GM19372 (cell line): ENCODE measurements at regions not wholly inside any gene's neighbourhood (a gene's known extent, or its start where the extent isn't known, plus 50 kb on each side); places are given as distances from the start of the nearest gene placed in this dataset.

ENCODE experiments used
- ATAC-seq: cut with Tn5 transposase; IDR thresholded peaks from one replicate; pipeline ENCODE4 v1.9.1; 2021; ENCODE audit warnings: mild to moderate bottlenecking, low read depth, moderate library complexity; ENCODE audit not compliant: unreplicated experiment

DNA sequence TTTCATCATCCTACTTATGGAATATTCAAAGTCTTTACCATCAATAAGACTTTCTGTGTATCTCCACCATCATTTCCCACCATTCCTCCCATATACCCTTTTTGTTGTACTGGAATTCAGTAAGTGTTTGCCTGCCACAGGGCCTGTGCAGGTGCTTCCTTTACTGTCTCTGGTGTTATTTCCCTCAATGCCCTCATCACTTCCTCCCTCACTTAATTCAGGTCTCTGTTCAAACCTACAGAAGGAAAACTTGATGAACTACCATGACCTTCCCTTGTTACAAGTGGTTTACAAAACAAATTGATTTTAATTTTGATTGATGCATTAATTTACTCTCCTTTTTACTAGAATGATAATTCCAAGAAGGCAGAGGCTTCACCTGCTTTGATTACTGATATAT is 159.5 kb upstream of the FAT4 start:
- ATAC-seq, result no peak

DNA sequence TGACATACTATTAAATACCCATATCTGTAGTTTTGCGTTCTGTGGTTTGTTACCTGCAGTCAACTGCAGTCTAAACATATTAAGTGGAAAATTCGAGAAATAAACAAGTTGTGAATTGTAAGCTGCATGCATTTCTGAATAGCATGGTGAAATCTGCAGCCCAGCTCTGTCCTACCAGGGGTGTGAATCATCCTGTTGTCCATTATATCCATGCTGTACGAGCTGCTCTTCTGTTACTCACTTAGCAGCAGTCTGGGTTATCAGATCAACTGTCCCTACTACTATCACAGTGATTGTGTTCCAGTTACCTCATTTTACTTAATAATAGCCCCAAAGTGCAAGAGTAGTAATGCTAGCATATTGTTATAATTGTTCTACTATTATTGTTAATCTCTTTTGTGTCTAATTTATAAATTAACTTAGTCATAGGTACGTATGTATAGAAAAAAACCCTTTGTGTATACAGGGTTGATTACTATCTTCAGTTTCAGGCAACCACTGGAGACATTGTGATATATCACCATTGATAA is 173.7 kb upstream of the FAT4 start:
- no peak for ATAC-seq

DNA sequence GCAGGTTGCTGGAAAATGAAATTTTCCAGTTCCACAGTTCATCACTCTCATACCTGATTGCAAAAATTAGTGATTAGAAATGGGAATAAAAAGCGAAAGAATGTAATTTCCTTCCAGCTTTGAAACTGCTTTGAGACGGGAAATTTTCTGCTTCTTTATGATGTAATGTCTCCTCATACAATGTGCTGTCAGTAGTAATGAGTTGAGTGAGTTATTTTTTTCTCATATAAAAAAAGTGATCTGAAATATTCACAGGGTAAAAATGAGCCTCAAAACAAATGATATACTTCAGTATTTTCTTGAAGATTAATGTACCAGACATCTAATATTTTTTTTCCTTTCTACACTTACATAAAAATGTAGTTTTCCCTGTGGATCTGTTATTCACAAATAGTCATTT is 179.1 kb upstream of the FAT4 start:
- ATAC-seq, result no peak

DNA sequence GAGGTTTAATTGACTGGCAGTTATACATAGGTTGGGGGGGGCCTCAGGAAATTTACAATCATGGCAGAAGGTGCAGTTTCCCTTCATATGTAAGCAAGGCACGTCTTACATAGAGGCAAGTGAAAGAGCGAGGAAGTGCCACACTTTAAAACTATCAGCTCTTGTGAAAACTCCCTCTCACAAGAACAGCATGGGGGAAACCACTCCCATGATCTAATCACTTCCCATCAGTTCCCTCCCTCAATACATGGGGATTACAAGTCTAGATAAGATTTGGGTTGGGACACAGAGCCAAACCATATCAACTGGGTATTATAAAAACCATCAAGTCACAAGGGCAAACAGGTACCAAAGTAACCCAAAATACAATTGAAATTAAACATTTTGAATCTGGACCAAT is 182.0 kb upstream of the FAT4 start:
- ATAC-seq, result no peak

DNA sequence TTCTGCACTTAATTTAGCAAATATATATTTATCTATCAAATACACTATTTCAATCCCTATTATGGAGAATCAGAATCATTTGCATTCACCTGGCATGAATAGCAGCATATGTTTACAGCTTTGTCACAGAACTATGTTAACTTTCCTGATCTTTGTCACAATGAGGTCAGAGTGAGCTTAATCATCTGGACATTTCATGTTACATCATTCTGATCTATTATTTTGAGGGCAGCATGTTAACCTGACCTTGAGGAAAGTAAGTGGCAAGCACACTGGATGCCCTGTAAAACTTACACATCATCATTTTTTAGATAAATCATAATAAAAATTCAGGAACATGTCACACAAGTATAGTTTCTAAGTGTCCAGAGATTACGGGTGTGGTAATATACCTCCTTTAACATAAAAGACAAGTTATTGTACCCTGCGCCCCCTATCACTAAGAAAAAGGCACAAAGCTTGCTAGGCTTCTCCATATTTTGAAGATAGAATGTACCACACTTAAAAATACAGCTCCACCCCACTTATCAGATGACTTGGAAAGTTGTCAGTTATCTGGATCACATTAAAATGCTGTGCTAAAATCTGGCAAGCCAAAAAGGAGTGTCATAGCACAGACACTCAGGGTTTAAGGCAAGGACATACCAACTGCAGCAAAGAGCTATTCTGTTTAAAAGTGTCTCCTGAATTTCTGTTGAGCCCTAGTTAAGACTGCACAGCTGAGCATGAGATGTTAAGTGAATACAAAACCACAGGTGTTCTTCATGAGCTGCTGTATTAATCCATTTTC is 182.7 kb upstream of the FAT4 start:
- no peak for ATAC-seq

DNA sequence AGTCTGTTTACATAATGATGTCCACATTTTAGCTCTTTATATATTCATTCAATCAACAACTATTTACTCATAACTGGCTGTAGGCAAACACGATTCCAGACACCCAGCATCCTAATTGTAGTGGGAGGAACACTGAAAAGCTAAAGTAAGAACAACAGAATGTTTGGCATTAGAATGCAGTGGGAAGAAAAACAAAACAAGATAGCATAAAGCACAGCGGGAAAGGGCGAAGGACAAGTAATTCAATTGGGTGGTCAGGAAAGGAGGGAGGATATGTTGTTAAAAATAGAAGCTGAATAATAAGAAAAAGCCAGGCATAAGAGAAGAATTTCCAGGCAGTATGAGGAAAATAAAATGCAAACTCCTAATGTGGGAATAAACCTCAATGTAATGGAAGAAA is 189.5 kb upstream of the FAT4 start:
- ATAC-seq, result no peak

DNA sequence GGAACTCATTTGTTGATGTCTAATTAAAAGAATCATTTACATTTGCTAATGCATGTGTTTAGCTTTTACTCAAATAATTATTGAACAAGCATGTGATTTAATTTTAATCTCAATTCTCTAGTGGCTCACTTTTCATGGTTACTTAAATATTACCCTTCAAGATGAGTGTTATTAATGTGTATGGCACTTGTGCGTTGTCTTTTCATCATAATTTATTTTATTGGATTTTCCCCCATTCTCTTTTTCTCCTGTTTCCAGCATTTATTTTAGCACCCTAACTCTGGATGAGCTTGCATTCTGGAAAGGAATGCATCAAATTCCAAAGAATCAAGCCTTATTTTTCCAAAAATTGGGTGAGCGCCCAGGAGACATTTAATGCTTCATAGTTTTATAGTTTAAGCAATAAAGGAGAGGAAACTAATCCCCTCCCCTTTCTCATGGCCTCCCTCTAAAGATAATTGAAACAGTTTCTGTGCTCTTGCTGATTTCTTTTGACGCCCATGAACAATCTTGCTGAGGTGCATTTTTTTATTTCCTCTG is 191.1 kb upstream of the FAT4 start:
- ATAC-seq, result no peak

DNA sequence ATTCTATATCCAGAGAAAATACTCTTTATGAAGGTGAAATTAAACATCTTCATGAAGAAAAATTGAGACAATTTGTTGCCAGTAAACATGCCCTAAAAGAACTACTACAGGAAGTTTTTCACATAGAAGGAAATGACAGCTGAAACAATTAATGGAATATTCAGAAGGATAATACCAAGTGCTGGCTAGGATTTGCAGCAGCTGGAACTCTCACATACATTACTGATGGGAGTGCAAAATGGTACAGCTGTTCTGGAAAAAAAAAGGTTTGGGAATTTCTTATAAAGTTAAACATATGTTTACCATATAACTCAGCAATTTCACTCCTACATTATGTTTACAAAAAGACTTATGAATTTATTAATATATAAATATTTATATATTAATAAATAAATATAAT is 193.2 kb upstream of the FAT4 start:
- no peak for ATAC-seq

DNA sequence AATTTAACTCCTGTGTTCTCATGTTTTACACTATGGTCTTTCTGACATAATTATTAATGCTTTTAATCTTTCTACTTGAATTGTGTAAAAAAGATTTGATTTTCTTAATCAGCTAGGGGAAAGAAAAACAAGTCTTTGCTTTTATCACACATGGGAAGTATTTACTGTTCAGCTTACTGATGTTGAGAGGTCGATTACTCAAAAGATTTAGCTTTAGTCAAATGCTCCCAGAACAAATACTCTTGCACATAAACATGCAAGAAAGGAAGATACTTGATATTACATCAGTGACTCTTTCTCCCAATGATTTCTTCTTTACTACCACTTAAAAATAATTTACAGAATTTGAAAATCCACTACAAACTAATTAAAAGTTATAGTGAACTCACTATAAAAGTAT is 198.3 kb upstream of the FAT4 start:
- no peak for ATAC-seq

DNA sequence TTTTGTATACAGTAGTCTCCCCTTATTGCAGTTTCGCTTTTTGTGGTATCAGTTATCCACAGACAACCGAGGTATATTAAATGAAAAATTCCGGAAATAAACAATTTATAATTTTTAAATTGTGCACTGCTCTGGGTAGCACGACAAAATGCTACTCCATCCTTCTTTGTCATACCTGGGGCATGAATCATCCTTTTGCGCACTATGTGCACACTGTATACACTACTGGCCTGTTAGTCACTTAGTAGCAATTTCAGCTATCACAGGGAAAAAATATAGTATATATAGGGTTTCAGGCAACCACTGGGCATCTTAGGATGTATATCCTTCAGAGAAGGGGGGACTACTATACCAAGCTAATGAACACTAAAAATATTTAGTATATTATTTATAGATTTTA is 198.8 kb upstream of the FAT4 start:
- ATAC-seq, result no peak

DNA sequence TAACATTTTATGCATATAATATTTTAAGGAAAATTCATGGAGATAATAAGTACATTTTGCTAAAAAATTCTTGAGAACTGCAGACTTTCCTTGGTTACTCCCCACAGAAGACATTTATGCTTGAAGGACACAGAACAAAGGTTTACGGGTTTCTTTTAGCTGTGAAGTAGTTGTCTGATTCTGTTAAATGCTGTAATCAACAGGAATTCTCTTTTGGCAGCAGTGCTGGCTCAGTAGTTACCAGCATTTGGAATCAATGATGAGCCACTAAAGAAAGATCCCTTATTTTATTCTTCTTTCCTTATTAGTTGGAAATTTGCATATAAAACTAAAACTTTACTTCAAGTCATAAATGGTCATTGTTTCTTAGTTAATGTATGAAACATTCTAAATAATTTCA is 199.3 kb upstream of the FAT4 start:
- ATAC-seq, result no peak

DNA sequence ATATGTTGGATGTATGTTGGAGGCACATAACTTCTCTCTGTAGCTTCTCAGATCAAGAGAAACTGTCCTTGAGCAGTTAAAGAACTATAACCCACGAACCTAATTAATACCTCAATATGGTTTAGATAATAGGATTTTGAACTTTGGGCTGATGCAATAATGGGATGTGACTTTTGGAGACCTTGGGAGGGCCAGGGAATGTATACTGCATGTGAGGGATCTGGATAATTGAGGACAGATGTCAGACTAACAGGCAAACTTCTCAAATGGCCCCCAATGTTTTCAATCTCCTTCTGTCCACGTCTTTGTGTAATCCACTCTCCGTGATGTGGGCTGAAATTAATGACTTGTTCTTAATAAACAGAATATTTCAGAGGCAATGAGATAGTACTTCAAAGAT is 202.2 kb upstream of the FAT4 start:
- ATAC-seq, result no peak

DNA sequence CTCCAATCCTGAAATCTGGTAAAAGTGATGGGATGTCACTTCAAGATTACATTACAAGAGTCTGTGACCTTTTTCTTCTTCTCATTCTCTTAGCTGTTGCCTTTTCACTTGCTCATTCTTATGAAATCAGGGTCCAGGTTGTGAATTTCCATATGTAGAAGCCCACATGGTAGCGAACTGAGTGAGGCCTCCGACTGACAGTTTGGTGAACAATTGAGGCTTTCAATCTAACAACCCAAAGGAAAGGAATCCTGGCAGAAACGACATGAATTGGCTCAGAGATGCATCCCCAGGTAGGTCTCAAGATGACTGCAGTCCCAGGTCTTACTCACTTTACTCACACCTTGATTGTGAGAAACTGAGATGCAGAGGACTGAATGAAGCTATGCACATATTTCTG is 203.4 kb upstream of the FAT4 start:
- no peak for ATAC-seq

DNA sequence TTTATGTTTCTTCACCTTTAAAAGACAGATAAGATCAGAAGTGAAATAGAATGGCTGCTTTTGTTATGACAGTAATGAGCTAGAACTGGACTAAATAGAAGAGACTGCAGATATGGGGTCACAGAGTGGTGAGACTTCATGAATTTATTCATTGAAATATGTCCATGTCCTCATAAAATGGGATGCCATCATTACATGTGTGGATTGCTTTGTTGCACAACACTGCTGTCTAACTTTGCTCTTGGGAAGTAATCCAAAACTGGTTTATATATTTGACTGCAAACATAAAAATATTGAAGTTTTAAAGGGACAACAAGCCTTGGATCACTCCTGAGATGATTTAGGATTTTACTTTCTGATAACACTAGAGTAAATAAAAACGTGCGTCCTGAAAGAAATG is 209.2 kb upstream of the FAT4 start:
- no peak for ATAC-seq

DNA sequence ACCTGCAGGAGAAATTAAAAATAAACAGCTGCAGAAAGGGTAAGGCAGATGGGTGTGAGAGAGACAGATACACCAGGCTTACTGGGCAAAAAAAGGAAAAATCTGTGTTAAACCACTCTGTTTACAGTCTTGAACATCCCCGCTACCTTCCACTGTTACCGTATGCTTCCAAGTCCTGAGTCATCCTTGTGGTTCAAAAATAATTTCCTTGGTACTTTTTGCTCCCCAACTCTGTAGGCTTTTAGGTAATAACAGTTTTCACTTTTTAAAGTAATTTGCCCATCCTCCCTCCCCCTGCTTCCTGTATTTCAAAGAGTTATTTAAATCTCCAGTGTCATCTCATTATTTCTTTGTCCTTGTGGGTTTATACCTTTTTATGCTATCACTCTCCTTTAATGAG is 210.1 kb upstream of the FAT4 start:
- ATAC-seq, result no peak

DNA sequence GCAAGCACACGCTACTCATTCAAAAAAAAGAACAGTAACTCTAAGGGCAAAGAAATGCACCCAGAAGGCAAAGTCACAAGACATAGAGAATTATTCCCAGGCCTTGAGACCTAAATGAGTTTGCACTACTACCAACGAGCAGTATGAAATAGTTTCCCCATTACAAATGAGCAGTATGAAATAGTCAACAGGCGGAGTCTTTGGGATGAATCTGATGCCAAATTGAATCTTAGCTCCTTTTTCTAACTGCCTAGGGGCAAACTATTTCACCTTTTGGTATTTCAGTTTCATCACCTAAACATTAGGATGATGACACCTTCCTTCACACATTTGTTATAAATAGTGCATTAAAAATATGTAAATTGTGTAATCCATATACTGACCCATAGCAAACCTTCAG is 213.0 kb upstream of the FAT4 start:
- ATAC-seq, result no peak

DNA sequence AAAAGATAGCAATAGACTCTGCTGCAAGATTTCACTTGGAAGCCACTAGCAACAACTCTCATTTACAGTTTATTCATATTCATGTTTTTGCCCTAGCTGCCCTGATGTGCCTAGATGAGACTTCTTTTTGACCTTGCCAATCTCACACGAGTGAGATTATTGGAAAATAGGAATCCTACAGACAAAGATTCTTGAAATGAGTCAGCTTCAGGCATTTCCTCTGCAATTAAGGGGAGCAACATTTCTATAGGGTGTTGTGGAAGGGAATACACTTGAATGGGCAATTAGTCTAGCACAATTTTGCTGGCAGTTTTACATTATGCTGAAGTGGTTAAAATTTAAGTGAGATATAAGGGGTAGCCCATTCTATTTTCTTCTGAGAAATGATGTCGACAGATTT is 217.0 kb upstream of the FAT4 start:
- no peak for ATAC-seq

DNA sequence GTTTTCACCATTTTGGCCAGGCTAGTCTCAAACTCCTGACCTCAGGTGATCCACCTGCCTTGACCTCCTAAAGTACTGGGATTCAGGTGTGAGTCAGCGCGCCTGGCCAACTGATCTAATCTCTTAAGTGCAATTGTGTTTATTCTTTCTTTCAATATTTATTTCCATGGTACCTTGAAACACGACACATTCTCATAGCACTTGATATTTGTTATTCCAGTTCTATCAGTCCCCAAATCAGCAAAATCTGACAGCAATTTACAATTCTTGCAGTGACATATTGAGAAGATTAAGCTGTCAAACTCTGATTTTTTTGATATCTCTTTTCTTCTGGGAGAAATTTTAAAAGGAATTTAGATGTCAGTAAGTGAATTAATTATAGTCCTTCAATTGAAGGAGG is 218.1 kb upstream of the FAT4 start:
- ATAC-seq, result no peak

DNA sequence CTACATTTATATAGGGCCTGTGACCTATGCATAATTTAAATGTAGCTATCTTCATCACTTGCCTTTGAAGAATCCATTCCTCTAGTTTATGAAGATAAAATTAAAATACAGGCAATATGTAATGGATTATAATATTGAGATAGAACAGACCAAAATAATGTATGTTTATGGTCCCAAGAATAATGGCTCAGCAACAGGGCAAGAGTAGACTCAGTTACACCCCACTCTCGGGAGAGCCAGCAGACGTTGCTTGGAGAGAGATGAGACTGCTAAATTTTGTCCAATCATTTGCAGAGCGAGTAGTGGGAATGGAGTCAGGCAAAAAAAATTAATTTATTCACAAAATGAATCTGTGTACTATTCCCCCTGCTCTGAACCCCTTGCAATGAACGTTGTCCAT is 223.2 kb upstream of the FAT4 start:
- ATAC-seq, result no peak

DNA sequence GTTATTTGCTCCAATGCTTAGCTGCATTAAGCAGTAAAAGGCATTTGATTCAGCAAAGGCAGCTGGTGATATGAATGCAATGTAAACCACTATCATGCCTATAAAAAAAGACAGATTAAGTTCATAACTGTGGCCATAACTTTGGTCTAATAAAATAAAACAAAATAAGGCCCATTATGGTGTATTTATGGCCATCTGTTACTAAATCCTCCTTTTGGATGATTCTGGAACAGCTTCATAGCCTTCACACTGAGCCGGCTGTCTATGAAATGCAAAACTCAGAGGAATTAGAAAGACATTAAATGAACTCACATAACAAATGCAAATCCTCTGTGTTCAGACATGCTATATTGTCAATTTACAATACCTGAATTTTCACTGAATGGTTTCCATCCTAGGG is 223.7 kb upstream of the FAT4 start:
- ATAC-seq, result no peak

DNA sequence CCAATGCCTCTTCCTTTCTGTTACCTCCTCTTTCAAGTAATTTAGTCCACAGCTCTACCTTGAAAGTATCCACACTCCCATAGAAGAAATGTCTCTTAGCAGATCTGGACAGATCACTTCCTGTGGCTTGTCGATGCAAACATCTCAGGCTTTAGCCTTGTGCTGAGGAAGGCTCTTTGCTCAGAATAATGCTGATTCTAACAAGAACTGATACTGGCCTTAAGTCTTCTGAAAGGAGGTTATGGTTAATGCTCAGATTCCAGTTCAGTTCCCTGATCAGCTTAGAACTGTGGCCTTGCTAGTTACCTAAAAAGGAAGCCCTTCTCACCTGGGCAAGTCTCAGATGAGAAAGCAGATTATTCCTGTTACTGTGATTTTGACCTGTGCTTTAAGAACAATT is 230.1 kb upstream of the FAT4 start:
- no peak for ATAC-seq

DNA sequence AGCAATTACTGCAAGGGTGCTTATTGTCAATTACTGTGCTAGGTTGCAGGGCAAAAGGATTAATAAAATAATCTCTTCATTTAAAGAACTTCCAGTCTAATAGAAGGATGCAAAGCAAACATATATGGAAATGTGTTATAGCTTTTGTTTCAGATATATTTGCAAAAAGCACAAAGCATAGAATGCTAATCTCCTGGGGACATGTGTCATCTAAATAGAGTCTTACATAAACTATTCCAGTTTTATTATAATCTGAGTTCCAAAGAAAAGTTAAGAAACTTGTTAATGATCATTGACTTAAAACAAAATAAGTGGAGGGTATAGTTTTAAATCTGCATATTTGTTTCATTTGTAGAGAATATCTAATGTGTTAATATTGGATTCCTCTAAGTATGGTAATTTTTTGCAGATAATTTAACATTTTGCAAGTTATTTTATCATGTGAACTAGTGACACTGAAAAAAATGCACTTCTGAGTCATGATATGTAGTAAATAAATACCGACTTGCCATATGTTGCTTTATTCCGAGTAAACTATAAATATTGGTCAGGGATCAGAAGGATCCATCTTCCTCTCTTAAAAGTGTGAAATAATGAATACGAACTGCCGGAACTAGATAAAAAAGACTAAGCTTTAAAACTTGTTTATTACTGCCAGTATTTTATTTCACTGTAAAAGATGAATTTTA is 231.9 kb upstream of the FAT4 start:
- ATAC-seq, result no peak
